ENCODE measurements at regions not wholly inside any gene's neighbourhood (a gene's known extent, or its start where the extent isn't known, plus 50 kb on each side); places are given as distances from the start of the nearest gene placed in this dataset.

GRCh38 chr15:95119041-95119610 is 887.8 kb downstream of the MCTP2 start:
- TF ChIP-seq, protein P1, sequence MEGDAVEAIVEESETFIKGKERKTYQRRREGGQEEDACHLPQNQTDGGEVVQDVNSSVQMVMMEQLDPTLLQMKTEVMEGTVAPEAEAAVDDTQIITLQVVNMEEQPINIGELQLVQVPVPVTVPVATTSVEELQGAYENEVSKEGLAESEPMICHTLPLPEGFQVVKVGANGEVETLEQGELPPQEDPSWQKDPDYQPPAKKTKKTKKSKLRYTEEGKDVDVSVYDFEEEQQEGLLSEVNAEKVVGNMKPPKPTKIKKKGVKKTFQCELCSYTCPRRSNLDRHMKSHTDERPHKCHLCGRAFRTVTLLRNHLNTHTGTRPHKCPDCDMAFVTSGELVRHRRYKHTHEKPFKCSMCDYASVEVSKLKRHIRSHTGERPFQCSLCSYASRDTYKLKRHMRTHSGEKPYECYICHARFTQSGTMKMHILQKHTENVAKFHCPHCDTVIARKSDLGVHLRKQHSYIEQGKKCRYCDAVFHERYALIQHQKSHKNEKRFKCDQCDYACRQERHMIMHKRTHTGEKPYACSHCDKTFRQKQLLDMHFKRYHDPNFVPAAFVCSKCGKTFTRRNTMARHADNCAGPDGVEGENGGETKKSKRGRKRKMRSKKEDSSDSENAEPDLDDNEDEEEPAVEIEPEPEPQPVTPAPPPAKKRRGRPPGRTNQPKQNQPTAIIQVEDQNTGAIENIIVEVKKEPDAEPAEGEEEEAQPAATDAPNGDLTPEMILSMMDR (IDR thresholded peaks at IDR 0.05; ENCODE audit: borderline replicate concordance, extremely low read depth, low read length, poor library complexity, severe bottlenecking), result no peak
- no peak for TF ChIP-seq EZH2 (IDR thresholded peaks at IDR 0.05; ENCODE audit: borderline replicate concordance, low read depth, low read length, severe bottlenecking)
- ATAC-seq (ENCODE audit: insufficient read depth, low read depth) (no peak), DNase-seq (no peak)
- H3K4me3 ChIP-seq (ENCODE audit: low read depth in 1 of 2, low read length in 2 of 2), result no peak overlapping the region
- no peaks in the 10 kb centered on the region for H4K20me1 ChIP-seq (ENCODE audit: insufficient read depth, low read length)
- no peak overlapping the region for H3K9ac ChIP-seq (ENCODE audit: low read depth, low read length)
- H3K79me2 ChIP-seq (ENCODE audit: insufficient read depth, low read length), result no peaks in the 10 kb centered on the region
- no peaks in the 10 kb centered on the region for H3K36me3 ChIP-seq (ENCODE audit: insufficient read depth, low read length)
- H3K27me3 ChIP-seq (ENCODE audit: insufficient read depth, low read length, poor library complexity), result peaks cover 4% of the 10 kb centered on the region
- H3K27ac ChIP-seq (ENCODE audit: low read length), result no peak overlapping the region
- no peak overlapping the region for H2AFZ ChIP-seq (ENCODE audit: low read depth, low read length)
- H3K4me1 ChIP-seq (ENCODE audit: insufficient read depth, low read length), result no peaks in the 10 kb centered on the region
- H3K4me2 ChIP-seq (ENCODE audit: insufficient read depth, low read length), result no peak overlapping the region
- H3K9me3 ChIP-seq (ENCODE audit: insufficient read depth, low read length, severe bottlenecking), result no peaks in the 10 kb centered on the region

DNA sequence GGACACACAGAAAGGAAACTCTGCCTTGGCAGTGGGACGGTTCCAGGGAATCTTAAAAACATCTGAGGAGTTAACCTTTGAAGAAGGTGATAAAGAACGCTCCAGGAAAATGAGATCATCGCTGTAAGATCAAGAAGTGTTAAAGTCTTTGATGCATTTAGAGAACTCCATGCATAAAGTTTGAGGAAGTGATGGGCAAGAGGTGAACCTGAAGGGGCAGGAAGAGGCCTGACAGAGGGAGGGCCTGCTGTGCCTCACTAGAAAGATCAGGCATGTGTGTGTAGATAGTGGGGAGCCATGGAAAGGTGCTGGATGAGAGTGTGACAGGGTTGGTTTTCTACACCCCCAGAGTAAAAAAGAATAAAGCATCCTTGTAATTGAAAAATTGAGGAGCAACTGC is 889.2 kb downstream of the MCTP2 start:
- Histone ChIP-seq H4K20me1 (ENCODE audit: insufficient read depth, low read length) (no peaks in the 10 kb centered on the region), H3K27me3 (ENCODE audit: insufficient read depth, low read length, poor library complexity) (peaks cover 4% of the 10 kb centered on the region), H3K9ac (ENCODE audit: low read depth, low read length) (no peak overlapping the region), H3K79me2 (ENCODE audit: insufficient read depth, low read length) (no peaks in the 10 kb centered on the region), H2AFZ (ENCODE audit: low read depth, low read length) (no peak overlapping the region), H3K4me3 (ENCODE audit: low read depth in 1 of 2, low read length in 2 of 2) (no peak overlapping the region), H3K4me2 (ENCODE audit: insufficient read depth, low read length) (no peak overlapping the region), H3K36me3 (ENCODE audit: insufficient read depth, low read length) (no peaks in the 10 kb centered on the region), H3K4me1 (ENCODE audit: insufficient read depth, low read length) (no peaks in the 10 kb centered on the region), H3K27ac (ENCODE audit: low read length) (no peak overlapping the region), H3K9me3 (ENCODE audit: insufficient read depth, low read length, severe bottlenecking) (no peaks in the 10 kb centered on the region)
- DNase-seq (no peak), ATAC-seq (ENCODE audit: insufficient read depth, low read depth) (no peak)
- TF ChIP-seq, protein P1 (IDR thresholded peaks at IDR 0.05; ENCODE audit: borderline replicate concordance, extremely low read depth, low read length, poor library complexity, severe bottlenecking), result no peak
- TF ChIP-seq EZH2 (IDR thresholded peaks at IDR 0.05; ENCODE audit: borderline replicate concordance, low read depth, low read length, severe bottlenecking), result no peak

- ATAC-seq (ENCODE audit: insufficient read depth, low read depth) (no peak), DNase-seq (no peak)
- H2AFZ ChIP-seq (ENCODE audit: low read depth, low read length), result no peak overlapping the region
- no peaks in the 10 kb centered on the region for H3K79me2 ChIP-seq (ENCODE audit: insufficient read depth, low read length)
- no peak overlapping the region for H3K9ac ChIP-seq (ENCODE audit: low read depth, low read length)
- H4K20me1 ChIP-seq (ENCODE audit: insufficient read depth, low read length), result no peaks in the 10 kb centered on the region
- no peak overlapping the region for H3K4me3 ChIP-seq (ENCODE audit: low read depth in 1 of 2, low read length in 2 of 2)
- H3K9me3 ChIP-seq (ENCODE audit: insufficient read depth, low read length, severe bottlenecking), result no peaks in the 10 kb centered on the region
- H3K36me3 ChIP-seq (ENCODE audit: insufficient read depth, low read length), result no peaks in the 10 kb centered on the region
- H3K27me3 ChIP-seq (ENCODE audit: insufficient read depth, low read length, poor library complexity), result peaks cover 4% of the 10 kb centered on the region
- no peak for TF ChIP-seq EZH2 (IDR thresholded peaks at IDR 0.05; ENCODE audit: borderline replicate concordance, low read depth, low read length, severe bottlenecking)
- TF ChIP-seq, protein P1 (IDR thresholded peaks at IDR 0.05; ENCODE audit: borderline replicate concordance, extremely low read depth, low read length, poor library complexity, severe bottlenecking), result no peak
- no peak overlapping the region for H3K4me2 ChIP-seq (ENCODE audit: insufficient read depth, low read length)
- no peak overlapping the region for H3K27ac ChIP-seq (ENCODE audit: low read length)
- no peaks in the 10 kb centered on the region for H3K4me1 ChIP-seq (ENCODE audit: insufficient read depth, low read length)
Observed at GRCh38 chr15:95121191-95121590, 889.8 kb downstream of the MCTP2 start.
